HUES64 (cell line): ENCODE measurements at regions not wholly inside any gene's neighbourhood (a gene's known extent, or its start where the extent isn't known, plus 50 kb on each side); places are given as distances from the start of the nearest gene placed in this dataset.
"Not testable (repeated sequence)": the region's sequence is repeated elsewhere in the genome, so short reads cannot be mapped to it uniquely, and the experiment has no call there.

Source experiments
- H3K27ac ChIP-seq: 2 replicates; pipeline ENCODE4 v1.7.0; 2013; ENCODE audit warnings: low read depth, low read length, inconsistent platforms
- H3K27me3 ChIP-seq: 2 replicates; pipeline ENCODE4 v1.6.1; 2013; ENCODE audit warnings: mild to moderate bottlenecking, low read length; ENCODE audit not compliant: insufficient read depth
- H3K36me3 ChIP-seq: 2 replicates; pipeline ENCODE4 v1.6.1; 2013; ENCODE audit warnings: mild to moderate bottlenecking, low read length; ENCODE audit not compliant: insufficient read depth
- H3K4me1 ChIP-seq: 2 replicates; pipeline ENCODE4 v1.6.1; 2013; ENCODE audit warnings: mild to moderate bottlenecking, low read length, moderate library complexity; ENCODE audit not compliant: insufficient read depth
- H3K4me3 ChIP-seq: 2 replicates; pipeline ENCODE4 v1.5.1; 2013; ENCODE audit warnings: mild to moderate bottlenecking, low read length, moderate library complexity
- H3K9ac ChIP-seq: 2 replicates; pipeline ENCODE4 v1.6.1; 2013; ENCODE audit warnings: mild to moderate bottlenecking, low read depth, low read length
- H3K9me3 ChIP-seq: 2 replicates; pipeline ENCODE4 v1.6.1; 2013; ENCODE audit warnings: low read depth, low read length; ENCODE audit not compliant: insufficient read depth
- WGBS: fragments of 150-250, 120-280 bp; methylation state at CpG from one replicate; pipeline ENCODE4 v1.1.7; 2013; ENCODE audit warnings: missing lambda C conversion rate; 5-methylcytosine and 5-hydroxymethylcytosine counted together

DNA sequence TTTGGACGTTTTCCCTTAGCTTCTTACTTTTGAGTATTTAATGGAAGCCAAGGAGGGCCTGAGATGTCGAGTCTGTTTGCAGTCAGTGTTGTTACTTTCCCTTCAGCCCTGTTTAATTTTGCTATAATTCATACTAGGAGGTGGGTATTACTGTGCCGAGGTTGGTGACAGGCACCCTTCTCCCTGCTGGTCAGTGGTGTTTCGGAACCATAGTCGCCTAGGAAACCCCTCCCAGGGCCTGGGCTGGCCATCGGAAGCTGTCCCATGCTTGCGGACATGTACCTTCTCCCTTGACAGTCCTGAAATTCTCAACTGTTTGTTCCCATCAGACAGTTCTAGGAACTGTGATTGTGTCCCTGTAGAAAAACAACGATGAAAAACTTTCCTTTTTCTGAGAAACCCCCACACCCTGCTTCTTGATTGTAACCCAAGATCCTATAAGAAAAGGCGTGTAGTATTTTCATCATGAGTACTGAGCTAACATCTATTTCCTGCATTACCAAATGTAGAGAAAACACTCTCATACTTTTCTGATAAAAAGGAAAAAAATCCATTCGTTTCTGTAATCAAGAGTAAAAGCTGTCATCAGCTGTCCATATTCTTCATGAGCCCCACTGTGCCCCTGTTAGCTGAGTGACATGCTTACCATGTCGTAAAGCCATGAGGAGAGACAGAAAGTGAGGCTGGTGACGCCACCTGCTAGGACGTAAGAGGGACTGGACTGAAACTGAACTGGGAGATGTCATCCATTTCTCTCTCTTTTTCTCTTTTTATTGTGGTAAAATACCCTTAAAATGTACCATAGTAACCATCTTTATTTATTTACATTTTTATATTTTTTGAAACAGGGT is 424.7 kb upstream of the AMELY start:
- H3K9me3 ChIP-seq = no peaks in the 10 kb centered on the region
- H3K4me3 ChIP-seq = no peak overlapping the region
- no peaks in the 10 kb centered on the region for H3K4me1 ChIP-seq
- H3K27me3 ChIP-seq = no peaks in the 10 kb centered on the region
- 93% methylated on average over 13 of the region's 13 CpGs for WGBS
- H3K9ac ChIP-seq = no peak overlapping the region
- H3K36me3 ChIP-seq = peaks cover 25% of the 10 kb centered on the region
- no peak overlapping the region for H3K27ac ChIP-seq

DNA sequence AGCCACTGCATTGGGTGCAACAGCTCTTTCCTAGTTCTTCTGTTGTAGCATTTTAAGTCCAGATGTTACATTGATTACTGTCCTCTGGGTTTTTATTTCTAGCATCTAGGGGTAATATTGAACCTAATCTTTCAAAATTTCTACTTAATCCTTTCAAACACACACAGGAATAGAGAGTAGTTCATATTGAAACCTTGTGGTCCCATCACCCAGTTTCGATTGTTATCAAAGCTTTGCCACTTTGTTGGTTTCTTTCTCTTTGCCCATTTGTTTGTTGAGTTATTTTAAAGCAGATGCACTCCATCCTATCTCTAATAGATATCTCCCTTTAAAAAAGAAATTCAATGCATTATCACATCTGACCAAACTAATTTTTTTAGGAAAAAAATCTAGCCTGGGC is 422.9 kb upstream of the AMELY start:
- no CpG with 5 or more reads among the region's 1 CpG for WGBS
- H3K4me3 ChIP-seq = no peak overlapping the region
- no peaks in the 10 kb centered on the region for H3K27me3 ChIP-seq
- H3K27ac ChIP-seq = no peak overlapping the region
- no peaks in the 10 kb centered on the region for H3K4me1 ChIP-seq
- H3K36me3 ChIP-seq = peaks cover 32% of the 10 kb centered on the region
- H3K9ac ChIP-seq = no peak overlapping the region
- no peaks in the 10 kb centered on the region for H3K9me3 ChIP-seq

DNA sequence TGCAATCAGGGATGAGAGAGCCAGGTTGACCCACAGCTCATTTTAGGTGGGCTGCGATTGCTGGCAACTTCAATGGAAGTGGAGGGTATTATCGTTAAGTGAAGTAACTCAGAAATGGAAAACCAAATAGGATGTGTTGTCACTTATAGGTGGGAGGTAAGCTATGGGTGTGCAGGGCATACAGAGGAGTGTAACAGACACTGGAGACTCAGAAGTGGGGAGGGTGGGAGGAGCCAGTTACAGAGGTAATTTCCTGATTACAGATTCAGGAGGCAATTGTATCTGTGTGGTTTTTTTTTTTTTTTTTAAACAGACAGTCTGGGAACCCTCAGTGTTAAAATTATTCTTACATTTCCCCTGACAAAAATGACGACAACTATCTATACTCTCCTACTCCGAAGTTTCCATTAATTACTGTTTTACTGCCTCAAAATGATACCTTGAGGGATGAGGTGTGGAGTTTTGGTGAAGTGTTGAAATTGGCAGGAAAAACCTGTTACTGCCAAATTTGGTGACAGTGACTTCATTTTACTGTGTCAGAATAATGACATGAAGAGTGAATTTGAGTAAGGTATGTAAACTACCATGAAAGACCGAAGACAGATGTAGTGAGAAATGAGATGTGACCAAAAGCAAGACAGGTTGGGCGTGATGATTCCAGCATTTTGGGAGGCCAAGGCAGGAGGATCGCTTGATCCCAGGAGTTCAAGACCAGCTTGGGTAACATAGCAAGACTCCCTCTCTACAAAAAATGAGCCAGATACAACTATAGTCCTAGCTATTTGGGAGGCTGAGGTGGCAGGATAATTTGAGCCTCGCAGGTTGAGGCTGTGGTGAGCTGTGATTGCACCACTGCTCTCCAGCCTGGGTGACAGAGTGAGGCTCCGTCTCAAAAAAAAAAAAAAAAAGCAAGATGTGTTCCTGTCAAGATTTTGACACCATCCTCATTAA is 415.0 kb upstream of the AMELY start:
- Histone ChIP-seq H3K27ac (no peak overlapping the region), H3K9ac (no peak overlapping the region), H3K4me1 (no peaks in the 10 kb centered on the region), H3K27me3 (no peaks in the 10 kb centered on the region), H3K36me3 (peaks cover 38% of the 10 kb centered on the region), H3K4me3 (no peak overlapping the region), H3K9me3 (no peaks in the 10 kb centered on the region)
- 96% methylated on average over 6 of the region's 9 CpGs for WGBS

DNA sequence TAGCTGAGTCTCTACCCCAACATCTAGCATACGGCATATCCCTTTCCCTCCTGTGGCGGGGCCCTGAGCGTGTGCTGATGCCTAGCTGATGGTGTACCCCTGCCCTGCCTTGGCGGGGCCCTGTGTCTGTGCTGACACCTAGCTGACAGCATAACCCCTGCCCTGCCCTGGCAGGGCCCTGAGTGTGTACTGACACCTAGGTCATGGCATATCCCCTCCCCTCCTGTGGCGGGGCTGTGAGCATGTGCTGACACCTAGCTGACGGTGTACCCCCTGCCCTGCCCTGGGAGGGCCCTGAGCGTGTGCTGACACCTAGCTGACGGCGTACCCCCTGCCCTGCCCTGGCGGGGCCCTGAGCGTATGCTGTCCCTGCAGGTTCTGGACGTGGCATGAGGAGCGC is 414.0 kb upstream of the AMELY start:
- Histone ChIP-seq H3K4me1 (peaks cover 4% of the 10 kb centered on the region; the same call in 1 of the 2 replicates), H3K27ac (no peak overlapping the region), H3K36me3 (peaks cover 38% of the 10 kb centered on the region), H3K4me3 (no peak overlapping the region), H3K9ac (no peak overlapping the region), H3K27me3 (no peaks in the 10 kb centered on the region), H3K9me3 (no peaks in the 10 kb centered on the region)
- WGBS = 96% methylated on average over 13 of the region's 13 CpGs

DNA sequence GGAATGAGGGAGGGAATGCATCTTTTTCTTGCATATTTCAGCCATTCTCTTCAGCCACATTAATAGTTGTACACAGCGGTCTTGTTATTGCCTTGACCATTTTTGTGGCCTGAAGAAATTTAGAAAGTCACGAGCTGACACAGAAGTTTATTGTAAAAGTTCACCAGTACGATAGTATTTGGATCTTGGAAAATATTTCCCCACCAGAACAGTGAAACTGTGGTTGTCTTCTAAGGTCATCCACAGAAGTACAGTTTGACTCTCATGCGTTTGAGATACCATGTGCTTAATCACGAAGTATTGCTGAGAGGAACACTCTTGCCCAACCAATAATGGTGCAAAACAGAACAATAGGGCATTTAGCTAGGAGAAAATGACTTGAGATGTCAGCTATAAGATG is 409.2 kb upstream of the AMELY start:
- WGBS = 91% methylated on average over 5 of the region's 5 CpGs
- no peaks in the 10 kb centered on the region for H3K9me3 ChIP-seq
- H3K27me3 ChIP-seq = no peaks in the 10 kb centered on the region
- 0 out of 2 replicates have a peak overlapping the region, but pooled peaks have one; percentile 26 for H3K9ac ChIP-seq
- peaks cover 22% of the 10 kb centered on the region for H3K36me3 ChIP-seq
- H3K27ac ChIP-seq = peak overlapping the region; percentile 62; the same call in 1 of the 2 replicates
- H3K4me1 ChIP-seq = peaks cover 12% of the 10 kb centered on the region; the same call in 1 of the 2 replicates
- no peak overlapping the region for H3K4me3 ChIP-seq

DNA sequence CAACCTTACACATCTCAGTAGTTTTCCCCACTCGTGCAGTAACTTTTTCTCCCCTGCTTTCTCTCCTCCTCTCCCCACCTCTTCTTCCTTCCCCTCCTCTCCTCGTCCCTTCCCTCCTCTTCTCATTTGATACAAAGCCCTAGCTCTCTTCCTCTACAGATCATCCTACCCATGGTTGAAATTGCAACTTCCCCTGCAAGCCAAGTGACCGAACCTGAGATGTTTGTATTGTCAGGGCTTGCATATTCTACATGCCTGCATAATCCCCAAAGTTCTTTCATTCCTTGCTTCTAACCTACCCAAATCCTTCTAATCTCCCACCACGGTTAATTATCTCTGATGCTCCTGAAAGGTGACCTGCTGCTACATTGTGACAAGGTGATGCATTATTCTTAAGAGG is 408.6 kb upstream of the AMELY start:
- Histone ChIP-seq H3K36me3 (peaks cover 22% of the 10 kb centered on the region), H3K27ac (peak overlapping the region; percentile 45; the same call in 1 of the 2 replicates), H3K4me1 (peaks cover 12% of the 10 kb centered on the region; the same call in 1 of the 2 replicates)
- H3K4me3 ChIP-seq, H3K9ac ChIP-seq, H3K27me3 ChIP-seq, H3K9me3 ChIP-seq: not testable (repeated sequence)
- WGBS = 11% methylated on average over 1 of the region's 4 CpGs

DNA sequence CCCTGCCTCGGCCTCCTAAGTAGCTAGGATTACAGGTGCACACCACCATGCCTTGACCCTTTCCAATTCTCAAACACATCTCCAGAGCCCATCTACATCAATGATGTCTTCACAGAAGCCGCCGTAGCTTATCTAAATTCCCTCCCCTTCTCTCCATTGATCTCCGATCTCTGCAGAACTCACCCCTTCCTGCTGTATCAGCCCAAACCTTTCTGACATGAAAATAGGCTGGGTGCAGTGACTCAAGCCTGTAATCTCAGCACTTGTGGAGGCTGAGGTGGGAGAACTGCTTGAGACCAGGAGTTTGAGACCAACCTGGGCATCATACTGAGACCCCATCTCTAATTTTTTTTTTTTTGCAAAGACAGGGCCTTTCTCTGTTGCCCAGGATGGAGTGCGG is 406.6 kb upstream of the AMELY start:
- WGBS = 93% methylated on average over 5 of the region's 5 CpGs
- H3K27ac ChIP-seq = no peak overlapping the region
- H3K36me3 ChIP-seq = peaks cover 10% of the 10 kb centered on the region
- H3K4me1 ChIP-seq = peaks cover 12% of the 10 kb centered on the region; the same call in 1 of the 2 replicates
- H3K4me3 ChIP-seq = no peak overlapping the region
- no peaks in the 10 kb centered on the region for H3K9me3 ChIP-seq
- no peaks in the 10 kb centered on the region for H3K27me3 ChIP-seq
- no peak overlapping the region for H3K9ac ChIP-seq

DNA sequence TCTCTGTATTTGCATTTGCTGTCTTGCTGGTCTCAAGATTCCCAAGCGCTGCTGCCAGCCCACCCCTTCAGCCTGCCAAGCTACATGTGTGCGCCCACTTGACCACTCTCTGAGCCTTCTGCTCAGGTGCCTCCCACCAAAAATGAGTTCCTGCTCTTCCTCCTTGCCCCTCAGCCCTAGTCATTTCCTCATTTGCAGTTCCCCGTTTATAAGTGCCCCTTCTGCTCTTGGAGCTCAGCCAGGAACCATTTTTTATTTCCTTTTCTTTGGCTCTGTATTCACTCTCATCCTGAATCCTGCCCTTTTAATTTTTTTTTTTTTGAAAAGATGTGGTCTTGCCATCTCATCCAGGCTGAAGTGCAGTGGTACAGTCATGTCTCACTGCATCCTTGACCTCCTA is 406.0 kb upstream of the AMELY start:
- 97% methylated on average over 3 of the region's 3 CpGs for WGBS
- Histone ChIP-seq H3K9me3 (no peaks in the 10 kb centered on the region), H3K9ac (no peak overlapping the region), H3K27ac (no peak overlapping the region), H3K4me1 (peaks cover 12% of the 10 kb centered on the region; the same call in 1 of the 2 replicates), H3K27me3 (no peaks in the 10 kb centered on the region), H3K4me3 (no peak overlapping the region), H3K36me3 (peaks cover 9% of the 10 kb centered on the region)

DNA sequence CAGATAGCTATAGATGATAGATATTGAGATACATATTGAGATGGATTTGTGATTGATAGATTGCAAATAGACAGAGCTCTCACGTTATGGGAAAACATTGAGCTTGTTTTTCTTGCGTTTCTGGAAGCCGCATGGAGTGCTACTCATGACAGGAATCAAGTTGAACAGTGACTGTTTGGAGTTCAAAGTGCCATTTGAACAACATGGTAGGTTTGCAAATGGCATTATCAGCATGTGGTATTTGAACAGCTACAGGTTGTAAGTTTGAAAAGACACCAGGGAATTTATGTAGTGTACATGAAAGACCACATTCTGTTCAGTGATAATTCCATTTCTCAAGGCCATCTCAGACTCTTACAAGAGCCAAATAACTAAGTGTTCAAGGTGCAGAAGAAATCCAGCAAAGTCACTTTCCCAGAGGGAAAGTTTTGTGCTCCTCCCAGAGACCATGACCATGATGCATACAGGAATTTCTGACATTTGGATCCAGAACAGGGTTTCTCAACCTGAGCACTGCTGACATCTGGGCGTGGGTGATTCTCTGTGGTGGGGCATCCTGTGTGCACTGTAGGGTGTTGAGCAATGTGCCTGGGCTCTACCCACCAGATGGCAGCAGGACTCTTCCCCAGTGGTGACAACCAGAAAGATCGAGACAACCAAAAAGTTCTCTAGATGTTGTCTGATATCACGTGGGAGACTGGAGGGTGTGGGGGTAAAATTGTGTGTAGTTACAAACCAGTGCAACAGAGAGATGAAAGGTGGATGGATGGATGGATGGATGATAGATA is 399.1 kb upstream of the AMELY start:
- Histone ChIP-seq H3K4me3 (no peak overlapping the region), H3K36me3 (peaks cover 16% of the 10 kb centered on the region), H3K27me3 (no peaks in the 10 kb centered on the region), H3K9me3 (no peaks in the 10 kb centered on the region), H3K9ac (no peak overlapping the region), H3K4me1 (no peaks in the 10 kb centered on the region), H3K27ac (no peak overlapping the region)
- 93% methylated on average over 6 of the region's 6 CpGs for WGBS

DNA sequence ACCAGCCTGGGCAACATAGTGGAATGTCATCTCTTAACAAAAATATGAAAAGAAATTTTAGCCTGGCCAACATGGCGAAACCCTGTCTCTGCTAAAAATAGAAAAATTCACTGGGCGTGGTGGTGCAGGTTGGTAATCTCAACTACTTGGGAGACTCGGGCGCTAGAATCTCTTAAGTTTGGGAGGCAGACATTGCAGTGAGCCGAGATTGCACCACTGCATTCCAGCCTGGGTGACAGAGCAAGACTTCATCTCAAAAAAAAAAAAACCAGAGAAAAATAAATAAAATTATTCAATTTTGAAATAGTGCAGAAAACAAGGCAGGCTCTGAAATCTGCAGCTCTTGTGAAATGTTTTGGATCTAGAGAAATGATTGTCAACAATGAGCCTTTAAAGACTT is 397.3 kb upstream of the AMELY start:
- H3K27ac ChIP-seq = no peak overlapping the region
- 92% methylated on average over 5 of the region's 5 CpGs for WGBS

More for the DNA sequence above, 397.3 kb upstream of the AMELY start:
- Histone ChIP-seq H3K9me3 (no peaks in the 10 kb centered on the region), H3K4me1 (no peaks in the 10 kb centered on the region), H3K36me3 (peaks cover 33% of the 10 kb centered on the region), H3K4me3 (no peak overlapping the region), H3K9ac (no peak overlapping the region), H3K27me3 (no peaks in the 10 kb centered on the region)
